HG03060 (cell line): ENCODE measurements at regions not wholly inside any gene's neighbourhood (a gene's known extent, or its start where the extent isn't known, plus 50 kb on each side); places are given as distances from the start of the nearest gene placed in this dataset.

ENCODE experiments used
- ATAC-seq: cut with Tn5 transposase; IDR thresholded peaks from one replicate; pipeline ENCODE4 v1.9.1; 2021; ENCODE audit warnings: low read depth, moderate number of reproducible peaks; ENCODE audit not compliant: unreplicated experiment

GRCh38 chr11:112632866-112633505 lies 328.2 kb upstream of the NCAM1 start:
- ATAC-seq: no peak

DNA sequence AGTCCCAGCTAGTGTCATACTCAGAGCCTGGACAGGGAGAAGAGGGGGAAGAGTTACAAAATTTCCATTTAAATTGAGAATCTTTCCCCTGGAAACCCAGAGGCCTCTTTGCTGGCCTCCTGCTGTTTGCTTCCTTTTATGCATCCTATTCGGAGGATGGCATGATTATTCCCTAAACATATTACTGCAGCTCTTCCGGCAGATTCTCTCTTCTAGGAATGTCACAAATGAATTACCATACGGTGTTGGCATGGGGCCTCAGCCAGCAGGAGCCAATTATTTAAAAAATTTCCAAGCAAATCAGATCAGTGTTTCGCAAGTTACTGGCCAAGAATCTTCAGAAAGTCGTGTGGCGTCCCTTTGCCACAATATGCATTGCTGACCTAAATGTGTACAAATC lies 326.7 kb upstream of the NCAM1 start:
- ATAC-seq: no peak

- ATAC-seq: no peak
Measured at GRCh38 chr11:112634995-112635737, 326.1 kb upstream of the NCAM1 start.

DNA sequence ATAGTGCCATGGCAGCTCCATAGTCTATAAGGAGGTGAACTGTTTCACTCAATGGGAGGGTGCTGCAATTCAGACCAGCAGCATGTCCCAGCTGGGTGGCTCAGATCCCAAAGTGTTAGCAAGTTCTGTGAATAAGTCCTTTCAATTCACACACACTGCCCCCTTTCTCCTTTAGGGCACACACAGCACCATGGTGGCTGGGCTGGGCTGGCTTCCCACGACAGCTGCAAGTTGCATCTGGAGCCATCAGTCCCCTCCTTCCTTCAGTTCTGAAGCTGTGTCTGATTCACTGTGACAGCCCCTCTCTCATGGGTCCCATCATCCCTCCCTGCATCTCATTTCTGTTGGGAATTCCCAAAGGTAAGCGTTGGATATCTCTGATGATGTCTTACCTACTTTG lies 324.1 kb upstream of the NCAM1 start:
- no peak for ATAC-seq

DNA sequence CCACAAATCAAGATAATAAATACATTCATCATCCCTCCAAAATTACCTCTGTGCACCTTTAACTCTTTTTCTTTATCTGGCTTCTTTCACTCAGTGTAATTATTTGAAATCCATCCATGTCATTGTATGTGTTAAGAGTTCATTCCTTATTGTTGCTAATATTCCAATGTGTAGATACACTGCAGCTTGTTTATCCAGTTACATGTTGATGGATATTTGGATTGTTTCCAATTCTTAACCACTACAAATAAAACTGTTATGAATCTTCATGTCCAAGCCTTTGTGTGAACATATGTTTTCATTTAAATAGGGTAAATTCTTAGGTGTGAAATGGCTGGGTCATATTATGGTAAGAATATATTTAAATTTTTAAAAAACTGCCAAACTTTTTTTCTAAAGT lies 323.3 kb upstream of the NCAM1 start:
- ATAC-seq: no peak

- ATAC-seq: no peak
Measured at GRCh38 chr11:112639469-112639868, 321.8 kb upstream of the NCAM1 start.

DNA sequence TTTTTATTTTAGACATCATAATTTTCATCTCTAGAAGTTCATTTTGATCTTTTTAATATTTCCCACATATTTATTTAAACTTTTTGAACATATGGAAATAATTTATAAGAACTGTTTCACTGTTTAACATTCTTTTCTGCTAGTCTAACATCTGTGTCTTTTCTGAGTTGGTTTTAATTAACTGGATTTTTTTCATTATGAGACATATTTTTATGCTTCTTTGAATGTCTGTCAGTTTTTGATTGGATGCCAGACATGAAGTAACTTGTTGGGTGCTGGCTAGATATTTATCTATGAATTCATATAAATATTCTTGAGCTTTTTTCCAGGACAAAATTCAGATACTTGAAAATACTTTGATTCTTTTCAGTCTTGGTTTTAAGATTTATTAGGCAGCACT lies 317.8 kb upstream of the NCAM1 start:
- ATAC-seq: no peak

GRCh38 chr11:112644410-112645131 lies 316.6 kb upstream of the NCAM1 start:
- ATAC-seq: peak; percentile 79

GRCh38 chr11:112649856-112650255 lies 311.4 kb upstream of the NCAM1 start:
- no peak for ATAC-seq

GRCh38 chr11:112650527-112650926 lies 310.7 kb upstream of the NCAM1 start:
- ATAC-seq: no peak

- no peak for ATAC-seq
Measured at GRCh38 chr11:112651386-112651785, 309.8 kb upstream of the NCAM1 start.

GRCh38 chr11:112652786-112653390 lies 308.3 kb upstream of the NCAM1 start:
- no peak for ATAC-seq

GRCh38 chr11:112655371-112655770 lies 305.8 kb upstream of the NCAM1 start:
- ATAC-seq: no peak

GRCh38 chr11:112656772-112657428 lies 304.3 kb upstream of the NCAM1 start:
- ATAC-seq: no peak

GRCh38 chr11:112658431-112658878 lies 302.8 kb upstream of the NCAM1 start:
- ATAC-seq: no peak

DNA sequence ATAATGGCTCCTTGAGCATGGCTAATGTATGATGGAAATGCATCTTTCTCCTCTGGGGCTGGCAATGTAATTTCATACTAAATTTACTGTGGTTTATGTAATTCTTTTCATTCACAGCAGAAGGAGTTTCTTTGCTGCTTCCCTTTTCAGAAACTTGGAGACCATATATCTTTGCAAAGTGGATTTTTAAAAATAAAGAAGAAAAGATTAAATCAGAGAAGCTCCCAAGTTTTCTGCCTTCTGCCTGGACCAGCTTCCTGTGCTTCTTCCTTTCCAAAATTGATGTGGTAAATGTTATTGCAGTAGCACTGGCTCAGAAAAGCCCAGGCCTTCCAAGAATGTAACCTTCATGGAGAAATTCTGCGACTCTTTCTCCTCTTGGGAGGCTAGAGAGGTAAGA lies 300.1 kb upstream of the NCAM1 start:
- no peak for ATAC-seq

DNA sequence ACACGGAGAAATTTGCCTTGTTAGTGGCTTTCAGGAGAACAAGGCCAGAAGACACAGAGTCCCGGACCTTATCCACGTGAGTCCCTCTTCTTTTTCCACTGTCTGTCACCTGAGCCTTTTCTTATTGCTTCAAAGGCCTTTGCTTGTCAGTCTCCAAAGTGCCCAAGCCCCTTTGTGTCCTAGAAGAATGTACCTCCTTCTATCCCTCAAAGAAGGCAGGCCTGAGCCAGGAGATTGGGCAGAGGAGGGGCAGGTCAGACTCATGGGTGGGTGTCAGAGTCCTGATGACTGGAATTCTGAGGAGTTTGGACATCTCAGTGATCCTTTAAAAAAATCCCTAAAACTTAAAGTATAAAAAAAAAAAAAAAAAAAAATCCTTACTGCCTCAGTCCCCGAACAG lies 299.6 kb upstream of the NCAM1 start:
- ATAC-seq: no peak

- no peak for ATAC-seq
Measured at GRCh38 chr11:112662554-112662953, 298.7 kb upstream of the NCAM1 start.

DNA sequence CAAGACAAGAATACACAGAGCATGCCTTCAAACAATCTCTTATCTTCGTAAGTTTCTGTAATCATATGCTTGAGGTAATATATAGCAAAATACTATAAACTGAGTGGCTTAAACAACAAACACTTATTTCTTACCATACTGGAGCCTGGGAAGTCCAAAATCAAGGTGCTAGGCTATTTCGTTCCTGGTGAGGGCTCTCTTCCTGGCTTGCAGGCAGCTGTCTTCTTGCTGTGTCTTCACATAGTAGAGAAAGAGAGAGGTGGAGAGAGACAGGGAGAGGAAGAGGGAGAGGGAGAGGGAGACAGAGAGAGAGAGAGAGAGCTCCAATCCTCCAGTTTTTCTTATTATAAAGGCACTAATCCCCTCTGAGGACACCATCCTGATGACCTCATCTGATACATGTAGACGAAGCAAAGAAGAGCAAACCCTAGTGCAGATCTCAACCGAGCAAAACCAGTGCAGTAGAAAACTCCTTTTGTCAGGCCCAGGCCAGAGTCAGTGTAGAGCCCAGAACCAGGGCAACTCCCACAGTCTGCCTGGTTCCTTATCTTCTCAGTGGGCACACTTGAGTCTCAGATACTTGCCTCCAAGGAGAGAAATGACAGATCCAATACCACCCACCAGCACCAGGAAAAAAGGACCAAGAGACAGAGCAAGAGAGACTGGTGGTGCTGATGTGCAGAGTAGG lies 297.1 kb upstream of the NCAM1 start:
- ATAC-seq: no peak

GRCh38 chr11:112665291-112665690 lies 295.9 kb upstream of the NCAM1 start:
- no peak for ATAC-seq
